SH-SY5Y (cell line): ENCODE measurements at regions not wholly inside any gene's neighbourhood (a gene's known extent, or its start where the extent isn't known, plus 50 kb on each side); places are given as distances from the start of the nearest gene placed in this dataset.

Experiments used
- GATA2 ChIP-seq: IDR thresholded peaks from 2 replicates; pipeline ENCODE4 v1.6.1; 2011; ENCODE audit warnings: mild to moderate bottlenecking, low read depth, low read length
- GATA3 ChIP-seq: IDR thresholded peaks from 2 replicates; pipeline ENCODE4 v1.6.1; 2011; ENCODE audit warnings: low read depth, mild to moderate bottlenecking, low read length, moderate library complexity

GRCh38 chr5:158422653-158423515 lies 563.9 kb upstream of the CLINT1 start:
- no peak for TF ChIP-seq GATA2
- no peak for TF ChIP-seq GATA3

DNA sequence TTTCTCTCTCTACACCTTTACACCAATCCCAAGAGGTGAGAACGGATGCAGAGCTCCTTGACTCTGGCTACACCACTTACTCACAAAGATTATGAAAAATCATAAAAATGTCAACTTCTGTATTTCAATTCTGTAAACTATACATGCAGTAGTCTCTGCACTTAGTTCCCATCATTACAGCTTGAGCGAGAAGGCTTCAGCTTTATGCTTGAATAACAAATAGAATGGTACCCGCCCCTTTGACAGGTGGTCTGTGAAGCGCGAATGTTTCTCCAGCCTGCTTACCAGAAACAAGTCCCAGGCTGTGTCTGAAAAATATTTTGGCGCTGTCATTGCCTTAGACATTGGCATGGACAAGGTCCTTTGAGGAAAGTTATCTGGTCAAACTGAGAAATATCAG lies 562.4 kb upstream of the CLINT1 start:
- TF ChIP-seq GATA2: no peak
- no peak for TF ChIP-seq GATA3

- TF ChIP-seq GATA3: no peak
- no peak for TF ChIP-seq GATA2
Observed at GRCh38 chr5:158419186-158419585, 560.2 kb upstream of the CLINT1 start.

DNA sequence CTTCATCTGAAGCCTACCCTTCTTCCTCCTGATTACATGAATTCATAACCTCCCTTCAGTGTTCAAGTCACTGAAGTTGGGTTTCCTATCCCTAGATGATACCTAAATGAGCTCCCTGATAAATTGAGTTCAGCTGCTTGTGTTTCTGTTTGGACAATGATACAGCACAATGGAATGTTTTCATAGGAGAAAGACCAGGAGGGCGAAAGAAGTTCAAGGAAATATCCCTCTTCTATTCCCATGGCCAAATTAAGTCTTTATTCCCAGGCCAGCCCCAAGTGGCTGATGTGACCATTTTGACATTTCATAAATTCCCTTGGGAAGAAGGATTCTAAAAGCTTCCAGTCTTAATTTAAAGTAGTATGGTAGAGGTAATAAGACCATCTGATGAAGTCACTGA lies 555.8 kb upstream of the CLINT1 start:
- TF ChIP-seq GATA2: no peak
- no peak for TF ChIP-seq GATA3

- no peak for TF ChIP-seq GATA2
- no peak for TF ChIP-seq GATA3
Observed at GRCh38 chr5:158414333-158414762, 555.4 kb upstream of the CLINT1 start.

DNA sequence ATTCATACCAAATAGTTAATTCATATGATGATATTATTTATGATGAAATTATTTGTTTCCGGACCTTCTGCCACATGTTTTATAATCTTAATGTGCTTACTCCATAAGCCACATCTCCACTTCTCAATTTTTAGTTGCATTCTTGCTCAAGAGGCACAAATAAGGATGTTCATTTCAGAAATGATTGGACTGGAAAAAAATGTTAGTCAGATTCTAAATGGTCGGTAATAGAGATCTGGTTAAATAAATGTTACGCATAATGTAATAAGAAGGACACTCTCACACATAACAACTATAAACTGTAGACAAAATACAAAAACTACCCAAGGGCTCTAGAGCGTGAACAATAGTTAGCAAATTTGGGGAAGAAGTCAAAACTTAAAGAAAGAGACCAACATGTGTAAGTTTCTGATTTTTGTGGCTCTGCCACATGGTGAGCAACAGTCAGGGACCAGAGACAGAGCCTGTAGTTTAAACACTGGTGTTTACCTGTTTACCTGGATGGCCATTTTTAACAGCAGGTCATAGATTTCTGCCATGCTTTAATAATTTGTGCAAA lies 554.3 kb upstream of the CLINT1 start:
- TF ChIP-seq GATA2: no peak
- TF ChIP-seq GATA3: no peak

DNA sequence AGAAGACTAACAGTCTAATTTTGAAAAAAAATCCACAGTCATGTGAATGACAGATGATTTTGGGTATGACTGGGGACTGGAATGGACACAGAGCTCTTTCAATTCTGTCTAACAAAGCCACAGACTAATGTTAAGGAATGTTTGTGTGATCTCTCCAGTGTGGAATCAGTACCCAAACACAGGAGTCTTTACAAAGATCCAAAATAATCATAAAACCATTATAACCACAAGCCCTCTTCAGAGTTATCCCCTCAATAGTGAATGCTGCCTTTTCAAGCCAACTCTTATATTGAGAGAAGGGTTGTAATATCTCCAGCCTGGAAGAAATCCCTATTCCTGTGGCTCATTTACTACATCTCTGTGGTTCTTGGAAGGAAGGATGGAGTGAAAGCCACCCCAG lies 552.0 kb upstream of the CLINT1 start:
- TF ChIP-seq GATA3 (no peak), GATA2 (no peak)

DNA sequence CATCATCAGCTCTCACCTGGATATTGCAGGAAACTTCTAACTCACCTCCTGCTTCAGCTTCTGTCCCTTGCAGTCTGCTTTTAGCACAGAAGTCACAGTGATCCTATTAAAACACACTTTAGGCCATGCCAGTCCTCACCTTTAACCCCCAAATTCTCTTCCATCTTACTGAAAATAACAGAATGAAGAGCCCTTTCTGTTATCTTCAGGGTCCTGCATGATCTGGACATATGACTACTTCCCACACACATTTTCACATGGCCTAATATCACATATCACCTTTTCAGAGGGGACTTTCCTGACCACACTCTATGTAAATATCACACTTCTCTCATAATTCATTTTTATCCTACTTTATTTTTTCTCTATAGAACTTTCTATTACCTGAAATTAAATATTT lies 550.6 kb upstream of the CLINT1 start:
- TF ChIP-seq GATA3 (no peak), GATA2 (no peak)

DNA sequence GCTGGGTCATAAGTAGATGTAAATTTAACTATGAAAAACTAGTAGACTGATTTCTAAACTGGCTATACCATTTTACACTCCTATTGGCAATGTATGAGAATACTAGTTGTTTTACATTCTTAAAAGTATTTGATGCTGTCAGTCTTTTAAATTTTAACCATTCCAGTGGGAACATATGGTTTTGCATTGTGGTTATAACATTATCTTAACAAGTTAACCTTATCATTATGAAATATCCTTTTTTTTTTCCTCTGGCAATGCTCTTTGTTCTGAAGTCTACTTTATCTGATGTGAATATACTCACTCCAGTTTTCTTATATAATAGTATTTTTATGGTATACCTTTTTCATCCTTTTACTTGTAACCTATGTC lies 548.9 kb upstream of the CLINT1 start:
- TF ChIP-seq GATA3 (no peak), GATA2 (no peak)

GRCh38 chr5:158406884-158407823 lies 548.2 kb upstream of the CLINT1 start:
- TF ChIP-seq GATA2 (no peak), GATA3 (no peak)

- TF ChIP-seq GATA3 (no peak), GATA2 (no peak)
Observed at GRCh38 chr5:158398360-158399201, 539.6 kb upstream of the CLINT1 start.

GRCh38 chr5:158397278-158397677 lies 538.3 kb upstream of the CLINT1 start:
- TF ChIP-seq GATA3 (no peak), GATA2 (no peak)

DNA sequence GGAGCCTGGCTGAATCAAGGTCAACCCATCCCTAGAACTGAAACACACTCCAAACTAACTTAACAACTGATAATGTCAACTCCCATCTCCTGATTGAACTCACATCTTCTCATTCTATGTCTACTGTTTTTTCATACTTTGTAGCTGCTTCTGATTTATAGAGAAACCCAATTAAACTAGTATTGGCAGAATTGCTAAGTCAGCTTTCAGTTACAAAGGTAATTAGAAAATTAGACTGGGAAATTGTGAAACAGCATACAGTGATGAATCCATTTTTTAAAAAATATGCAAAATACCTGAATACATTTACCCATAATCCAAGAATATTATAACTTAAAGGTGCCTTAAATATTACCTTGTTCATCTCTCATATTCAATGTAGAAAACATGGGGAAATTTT lies 535.2 kb upstream of the CLINT1 start:
- TF ChIP-seq GATA2 (no peak), GATA3 (no peak)

GRCh38 chr5:158393457-158393856 lies 534.5 kb upstream of the CLINT1 start:
- TF ChIP-seq GATA2 (no peak), GATA3 (no peak)

- TF ChIP-seq GATA3 (no peak), GATA2 (no peak)
Observed at GRCh38 chr5:158392753-158393152, 533.8 kb upstream of the CLINT1 start.

GRCh38 chr5:158390577-158390976 lies 531.6 kb upstream of the CLINT1 start:
- no peak for TF ChIP-seq GATA3
- no peak for TF ChIP-seq GATA2
